OCI-LY7 (cell line): ENCODE measurements at regions not wholly inside any gene's neighbourhood (a gene's known extent, or its start where the extent isn't known, plus 50 kb on each side); places are given as distances from the start of the nearest gene placed in this dataset.

Source experiments
- BruUV-seq: library from RNA; stranded (reverse); fragments of 400-500 nt; replicated peaks from 2 replicates; lab custom pipeline; 2021; lab: Mats Ljungman, UMichigan
- CTCF ChIA-PET: fragments of 300-600 bp; sonication (Branson Sonifier 250); formaldehyde crosslinking; loops from one replicate; lab custom pipeline; 2022; ENCODE audit warnings: antibody characterized with exemption; ENCODE audit not compliant: unreplicated experiment; lab: Charles Lee
- POLR2A ChIA-PET: fragments of 300-600 bp; sonication (Branson Sonifier 250); formaldehyde crosslinking; loops from one replicate; lab custom pipeline; 2022; ENCODE audit warnings: antibody characterized with exemption; lab: Charles Lee
- DNase-seq: peaks from one replicate; pipeline ENCODE4 v3.0.0-alpha.2; 2015; ENCODE audit warnings: low spot score
- H2AFZ ChIP-seq: fragments of 200-600 bp; sonication (generic), shearing (Covaris generic); 2 replicates; pipeline ENCODE4 v1.6.1; 2014; ENCODE audit warnings: mild to moderate bottlenecking, antibody characterized with exemption, low read length, moderate library complexity
- H3K27ac ChIP-seq: fragments of 200-600 bp; sonication (generic); 2 replicates; pipeline ENCODE4 v1.5.1; 2014; ENCODE audit warnings: mixed run types, low read depth, mild to moderate bottlenecking, moderate library complexity, low read length, inconsistent platforms; ENCODE audit not compliant: poor library complexity, severe bottlenecking
- H3K36me3 ChIP-seq: fragments of 200-600 bp; sonication (generic); 2 replicates; pipeline ENCODE4 v1.6.1; 2014; ENCODE audit warnings: mild to moderate bottlenecking, antibody characterized with exemption, low read length, moderate library complexity, mixed read lengths; ENCODE audit not compliant: insufficient read depth
- H3K4me1 ChIP-seq: fragments of 200-600 bp; sonication (generic); 2 replicates; pipeline ENCODE4 v1.5.1; 2014; ENCODE audit warnings: mild to moderate bottlenecking, low read length; ENCODE audit not compliant: insufficient read depth, poor library complexity, severe bottlenecking
- H3K4me2 ChIP-seq: fragments of 200-600 bp; sonication (generic); 2 replicates; pipeline ENCODE4 v1.6.1; 2014; ENCODE audit warnings: mild to moderate bottlenecking, low read length
- H3K4me3 ChIP-seq: fragments of 200-600 bp; sonication (generic); 2 replicates; pipeline ENCODE4 v1.5.1; 2014; ENCODE audit warnings: mild to moderate bottlenecking, low read depth, low read length; ENCODE audit not compliant: poor library complexity, severe bottlenecking
- H3K79me2 ChIP-seq: fragments of 200-600 bp; sonication (generic); 2 replicates; pipeline ENCODE4 v1.6.1; 2016; ENCODE audit warnings: low read depth, mild to moderate bottlenecking, low read length, moderate library complexity, mixed read lengths; ENCODE audit not compliant: insufficient read depth
- H3K9me2 ChIP-seq: fragments of 200-600 bp; sonication (generic); 2 replicates; pipeline ENCODE4 v1.6.1; 2016; ENCODE audit warnings: mild to moderate bottlenecking, low read length, mixed read lengths; ENCODE audit not compliant: insufficient read depth
- H3K9me3 ChIP-seq: fragments of 200-600 bp; sonication (generic); 2 replicates; pipeline ENCODE4 v1.6.1; 2014; ENCODE audit warnings: mild to moderate bottlenecking, mixed run types, low read length, mixed read lengths
- H4K20me1 ChIP-seq: fragments of 200-600 bp; sonication (generic); 2 replicates; pipeline ENCODE4 v1.6.1; 2014; ENCODE audit warnings: mild to moderate bottlenecking, antibody characterized with exemption, low read length, moderate library complexity, mixed read lengths; ENCODE audit not compliant: insufficient read depth
- CTCF ChIP-seq: fragments of 200-600 bp; sonication (generic); conservative IDR thresholded peaks from 2 replicates; pipeline ENCODE4 v1.5.1; 2014; ENCODE audit warnings: mild to moderate bottlenecking, antibody characterized with exemption, low read length, moderate library complexity, mixed read lengths
- EZH2phosphoT487 ChIP-seq: fragments of 200-600 bp; sonication (generic); IDR thresholded peaks from 2 replicates; pipeline ENCODE4 v1.6.1; 2018; ENCODE audit warnings: low read depth, borderline replicate concordance, mild to moderate bottlenecking, mixed run types, antibody characterized with exemption, low read length, moderate library complexity, mixed read lengths
- intact Hi-C: fragments of 100-400 bp; cut with micrococcal nuclease; formaldehyde crosslinking; loops from one replicate; pipeline ENCODE4 v1.10.0; 2022; ENCODE audit not compliant: unreplicated experiment

GRCh38 chr1:226498640-226499008 lies 49.9 kb upstream of the STUM start:
- Histone ChIP-seq H3K4me1 (peaks cover 10% of the 10 kb centered on the region), H3K27ac (no peak overlapping the region), H3K9me2 (no peaks in the 10 kb centered on the region), H3K4me3 (no peak overlapping the region), H3K36me3 (no peaks in the 10 kb centered on the region), H2AFZ (no peak overlapping the region), H3K9me3 (no peaks in the 10 kb centered on the region), H3K79me2 (no peaks in the 10 kb centered on the region), H3K4me2 (no peak overlapping the region), H4K20me1 (no peaks in the 10 kb centered on the region)
- intact Hi-C loops: no loop called here
- CTCF ChIA-PET: no interaction called here
- no TSS peak for BruUV-seq
- POLR2A ChIA-PET: no interaction called here
- no peak for DNase-seq
- TF ChIP-seq EZH2phosphoT487 (no peak), CTCF (no peak)
